ENCODE measurements at regions not wholly inside any gene's neighbourhood (a gene's known extent, or its start where the extent isn't known, plus 50 kb on each side); places are given as distances from the start of the nearest gene placed in this dataset.

DNA sequence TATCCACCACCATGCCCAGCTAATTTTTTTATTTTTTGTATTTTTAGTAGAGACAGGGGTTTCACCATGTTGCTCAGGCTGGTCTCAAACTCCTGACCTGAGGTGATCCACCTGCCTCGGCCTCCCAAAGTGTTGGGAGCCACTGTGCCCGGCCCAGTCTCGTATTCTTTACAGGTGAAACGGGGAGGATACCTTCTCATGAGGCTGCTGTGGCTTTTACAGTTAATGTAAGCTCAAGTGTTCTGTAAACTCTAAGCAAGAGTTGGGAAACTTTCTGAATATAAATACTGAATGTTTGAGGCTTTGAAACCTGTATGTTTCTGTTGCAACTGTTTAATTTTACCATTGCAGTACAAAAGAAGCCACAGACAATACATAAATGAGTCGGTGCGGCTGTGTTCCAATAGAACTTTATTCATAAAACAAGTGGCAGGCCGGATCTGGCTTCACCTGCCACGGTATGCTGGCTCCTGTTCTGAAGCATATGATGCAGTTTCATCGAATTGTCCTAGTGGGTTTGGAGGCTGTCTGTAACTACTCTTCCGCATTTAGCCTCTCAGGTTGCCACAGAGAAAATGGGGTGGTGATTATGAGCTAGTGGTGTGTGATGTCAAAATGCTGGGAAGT is 192.5 kb upstream of the ZFP64 start:
- H3K27me3 ChIP-seq (ENCODE audit: insufficient read depth, low read length, poor library complexity), result peaks cover 7% of the 10 kb centered on the region
- ATAC-seq (ENCODE audit: insufficient read depth, low read depth), result no peak
- H3K9ac ChIP-seq (ENCODE audit: low read depth, low read length), result no peak overlapping the region
- no peak overlapping the region for H3K27ac ChIP-seq (ENCODE audit: low read length)
- no peaks in the 10 kb centered on the region for H3K36me3 ChIP-seq (ENCODE audit: insufficient read depth, low read length)
- no peak for DNase-seq
- H3K4me3 ChIP-seq (ENCODE audit: low read depth in 1 of 2, low read length in 2 of 2), result no peak overlapping the region
- TF ChIP-seq EZH2 (IDR thresholded peaks at IDR 0.05; ENCODE audit: borderline replicate concordance, low read depth, low read length, severe bottlenecking), result no peak
- TF ChIP-seq, protein P1, sequence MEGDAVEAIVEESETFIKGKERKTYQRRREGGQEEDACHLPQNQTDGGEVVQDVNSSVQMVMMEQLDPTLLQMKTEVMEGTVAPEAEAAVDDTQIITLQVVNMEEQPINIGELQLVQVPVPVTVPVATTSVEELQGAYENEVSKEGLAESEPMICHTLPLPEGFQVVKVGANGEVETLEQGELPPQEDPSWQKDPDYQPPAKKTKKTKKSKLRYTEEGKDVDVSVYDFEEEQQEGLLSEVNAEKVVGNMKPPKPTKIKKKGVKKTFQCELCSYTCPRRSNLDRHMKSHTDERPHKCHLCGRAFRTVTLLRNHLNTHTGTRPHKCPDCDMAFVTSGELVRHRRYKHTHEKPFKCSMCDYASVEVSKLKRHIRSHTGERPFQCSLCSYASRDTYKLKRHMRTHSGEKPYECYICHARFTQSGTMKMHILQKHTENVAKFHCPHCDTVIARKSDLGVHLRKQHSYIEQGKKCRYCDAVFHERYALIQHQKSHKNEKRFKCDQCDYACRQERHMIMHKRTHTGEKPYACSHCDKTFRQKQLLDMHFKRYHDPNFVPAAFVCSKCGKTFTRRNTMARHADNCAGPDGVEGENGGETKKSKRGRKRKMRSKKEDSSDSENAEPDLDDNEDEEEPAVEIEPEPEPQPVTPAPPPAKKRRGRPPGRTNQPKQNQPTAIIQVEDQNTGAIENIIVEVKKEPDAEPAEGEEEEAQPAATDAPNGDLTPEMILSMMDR (IDR thresholded peaks at IDR 0.05; ENCODE audit: borderline replicate concordance, extremely low read depth, low read length, poor library complexity, severe bottlenecking), result no peak
- no peaks in the 10 kb centered on the region for H3K9me3 ChIP-seq (ENCODE audit: insufficient read depth, low read length, severe bottlenecking)
- no peak overlapping the region for H3K4me2 ChIP-seq (ENCODE audit: insufficient read depth, low read length)
- H3K79me2 ChIP-seq (ENCODE audit: insufficient read depth, low read length), result no peaks in the 10 kb centered on the region
- H4K20me1 ChIP-seq (ENCODE audit: insufficient read depth, low read length), result no peaks in the 10 kb centered on the region
- no peak overlapping the region for H2AFZ ChIP-seq (ENCODE audit: low read depth, low read length)
- H3K4me1 ChIP-seq (ENCODE audit: insufficient read depth, low read length), result no peaks in the 10 kb centered on the region

DNA sequence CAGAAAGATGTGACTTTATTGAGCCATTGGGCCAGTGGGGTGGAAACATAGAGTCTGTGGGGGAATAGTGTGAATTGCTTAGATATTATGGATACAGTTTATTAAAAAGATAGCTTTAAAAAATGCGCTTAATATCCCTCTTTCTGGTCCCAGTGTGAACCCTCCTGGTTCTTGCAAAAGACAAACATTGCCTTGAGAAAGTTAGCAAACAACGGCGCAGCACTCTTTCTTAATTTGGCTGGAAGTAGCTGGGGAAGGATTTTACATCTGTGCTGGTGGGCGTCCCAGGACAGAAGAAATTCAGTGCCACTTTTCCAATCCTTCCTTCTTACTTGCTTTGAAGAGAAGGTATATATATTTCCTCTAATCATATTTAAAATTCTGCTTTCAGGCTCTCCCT is 191.4 kb upstream of the ZFP64 start:
- no peak overlapping the region for H2AFZ ChIP-seq (ENCODE audit: low read depth, low read length)
- no peak for TF ChIP-seq EZH2 (IDR thresholded peaks at IDR 0.05; ENCODE audit: borderline replicate concordance, low read depth, low read length, severe bottlenecking)
- H3K4me3 ChIP-seq (ENCODE audit: low read depth in 1 of 2, low read length in 2 of 2), result no peak overlapping the region
- H3K4me2 ChIP-seq (ENCODE audit: insufficient read depth, low read length), result no peak overlapping the region
- no peak overlapping the region for H3K9ac ChIP-seq (ENCODE audit: low read depth, low read length)
- peaks cover 7% of the 10 kb centered on the region for H3K27me3 ChIP-seq (ENCODE audit: insufficient read depth, low read length, poor library complexity)
- H3K9me3 ChIP-seq (ENCODE audit: insufficient read depth, low read length, severe bottlenecking), result no peaks in the 10 kb centered on the region
- no peaks in the 10 kb centered on the region for H3K36me3 ChIP-seq (ENCODE audit: insufficient read depth, low read length)
- H3K4me1 ChIP-seq (ENCODE audit: insufficient read depth, low read length), result no peaks in the 10 kb centered on the region
- H3K27ac ChIP-seq (ENCODE audit: low read length), result no peak overlapping the region
- H4K20me1 ChIP-seq (ENCODE audit: insufficient read depth, low read length), result no peaks in the 10 kb centered on the region
- H3K79me2 ChIP-seq (ENCODE audit: insufficient read depth, low read length), result no peaks in the 10 kb centered on the region
- no peak for ATAC-seq (ENCODE audit: insufficient read depth, low read depth)
- DNase-seq, result no peak

DNA sequence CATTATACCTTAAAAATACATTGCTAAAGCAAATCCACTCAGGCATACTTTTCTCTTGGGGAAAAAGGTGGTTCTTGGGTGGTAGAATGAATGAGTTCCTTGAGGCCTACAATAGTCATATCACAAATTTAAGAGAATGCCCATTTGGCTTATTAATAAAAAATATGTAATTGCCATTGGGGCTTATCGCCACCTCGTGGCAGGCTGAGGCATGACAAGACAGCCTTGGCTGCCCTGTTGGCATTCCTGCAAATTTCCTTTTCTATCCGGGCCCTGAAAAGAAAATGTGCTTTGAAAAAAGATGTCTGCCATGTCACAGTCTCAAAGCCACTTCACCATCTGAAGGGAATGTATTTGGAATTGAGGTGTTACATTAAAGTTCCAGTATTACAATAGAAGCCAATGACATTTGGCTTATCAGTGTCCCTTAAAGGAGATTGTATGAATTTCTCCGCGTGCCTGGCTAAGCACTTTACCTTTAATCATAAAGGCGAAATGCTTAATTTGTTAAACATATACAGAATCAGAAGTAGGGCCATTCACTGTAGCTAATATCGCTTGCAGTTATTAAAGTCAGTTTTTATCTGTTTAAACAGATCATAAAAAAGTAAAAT is 188.3 kb upstream of the ZFP64 start:
- Histone ChIP-seq H3K4me3 (ENCODE audit: low read depth in 1 of 2, low read length in 2 of 2) (no peak overlapping the region), H3K27ac (ENCODE audit: low read length) (no peak overlapping the region), H3K27me3 (ENCODE audit: insufficient read depth, low read length, poor library complexity) (peaks cover 4% of the 10 kb centered on the region), H2AFZ (ENCODE audit: low read depth, low read length) (no peak overlapping the region), H3K36me3 (ENCODE audit: insufficient read depth, low read length) (no peaks in the 10 kb centered on the region), H3K4me2 (ENCODE audit: insufficient read depth, low read length) (no peak overlapping the region), H3K9me3 (ENCODE audit: insufficient read depth, low read length, severe bottlenecking) (no peaks in the 10 kb centered on the region), H3K79me2 (ENCODE audit: insufficient read depth, low read length) (no peaks in the 10 kb centered on the region), H4K20me1 (ENCODE audit: insufficient read depth, low read length) (no peaks in the 10 kb centered on the region), H3K9ac (ENCODE audit: low read depth, low read length) (no peak overlapping the region), H3K4me1 (ENCODE audit: insufficient read depth, low read length) (no peaks in the 10 kb centered on the region)
- no peak for TF ChIP-seq EZH2 (IDR thresholded peaks at IDR 0.05; ENCODE audit: borderline replicate concordance, low read depth, low read length, severe bottlenecking)
- TF ChIP-seq, protein P1 (IDR thresholded peaks at IDR 0.05; ENCODE audit: borderline replicate concordance, extremely low read depth, low read length, poor library complexity, severe bottlenecking), result peak; percentile 91
- ATAC-seq (ENCODE audit: insufficient read depth, low read depth) (no peak), DNase-seq (peak; percentile 27)

DNA sequence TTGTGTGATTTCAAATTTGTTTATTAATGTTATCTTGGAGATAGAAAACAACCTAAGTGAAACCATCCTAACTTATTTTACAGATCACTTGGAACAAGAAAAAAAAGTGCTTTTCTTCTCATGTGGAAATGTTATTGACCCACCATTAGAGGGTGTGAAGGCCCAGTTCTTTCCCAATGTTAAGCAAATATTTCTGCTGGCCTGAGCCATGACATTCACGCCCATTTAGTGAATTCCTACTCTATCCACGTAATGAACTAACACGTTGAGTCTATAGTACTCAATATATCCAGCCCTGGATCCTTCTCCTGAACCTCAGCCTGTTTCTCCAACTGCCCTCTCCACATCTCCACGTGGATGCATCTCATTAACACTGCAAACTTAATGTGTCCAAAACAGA is 180.6 kb upstream of the ZFP64 start:
- no peak for ATAC-seq (ENCODE audit: insufficient read depth, low read depth)
- H3K4me3 ChIP-seq (ENCODE audit: low read depth in 1 of 2, low read length in 2 of 2), result no peak overlapping the region
- H3K4me1 ChIP-seq (ENCODE audit: insufficient read depth, low read length), result no peaks in the 10 kb centered on the region
- no peaks in the 10 kb centered on the region for H3K79me2 ChIP-seq (ENCODE audit: insufficient read depth, low read length)
- TF ChIP-seq EZH2 (IDR thresholded peaks at IDR 0.05; ENCODE audit: borderline replicate concordance, low read depth, low read length, severe bottlenecking), result no peak
- TF ChIP-seq, protein P1 (IDR thresholded peaks at IDR 0.05; ENCODE audit: borderline replicate concordance, extremely low read depth, low read length, poor library complexity, severe bottlenecking), result no peak
- no peaks in the 10 kb centered on the region for H3K36me3 ChIP-seq (ENCODE audit: insufficient read depth, low read length)
- no peak overlapping the region for H3K27ac ChIP-seq (ENCODE audit: low read length)
- no peak overlapping the region for H3K9ac ChIP-seq (ENCODE audit: low read depth, low read length)
- no peak for DNase-seq
- no peaks in the 10 kb centered on the region for H3K9me3 ChIP-seq (ENCODE audit: insufficient read depth, low read length, severe bottlenecking)
- H4K20me1 ChIP-seq (ENCODE audit: insufficient read depth, low read length), result no peaks in the 10 kb centered on the region
- H3K27me3 ChIP-seq (ENCODE audit: insufficient read depth, low read length, poor library complexity), result peaks cover 12% of the 10 kb centered on the region
- H3K4me2 ChIP-seq (ENCODE audit: insufficient read depth, low read length), result no peak overlapping the region
- H2AFZ ChIP-seq (ENCODE audit: low read depth, low read length), result no peak overlapping the region
